ENCODE measurements at regions not wholly inside any gene's neighbourhood (a gene's known extent, or its start where the extent isn't known, plus 50 kb on each side); places are given as distances from the start of the nearest gene placed in this dataset.

- TF ChIP-seq CREM (CRISPR knock-in tag; IDR thresholded peaks at IDR 0.05) (no peak), CTCF (IDR thresholded peaks at IDR 0.05) (no peak), FOXP4 (CRISPR knock-in tag; IDR thresholded peaks at IDR 0.05) (no peak), MYBL2 (CRISPR knock-in tag; IDR thresholded peaks at IDR 0.05) (no peak), ELF4 (CRISPR knock-in tag; IDR thresholded peaks at IDR 0.05; ENCODE audit: low read depth) (no peak), TEAD1 (CRISPR knock-in tag; IDR thresholded peaks at IDR 0.05) (no peak), IRF2 (CRISPR knock-in tag; IDR thresholded peaks at IDR 0.05; ENCODE audit: borderline replicate concordance, low read depth) (no peak), ZBTB21 (CRISPR knock-in tag; IDR thresholded peaks at IDR 0.05; ENCODE audit: borderline replicate concordance) (no peak), NFYB (CRISPR knock-in tag; conservative IDR thresholded peaks at IDR 0.05; ENCODE audit: low read depth) (no peak), USF2 (CRISPR knock-in tag; IDR thresholded peaks at IDR 0.05) (no peak), USF1 (CRISPR knock-in tag; IDR thresholded peaks at IDR 0.05) (no peak), HMGXB4 (CRISPR knock-in tag; IDR thresholded peaks at IDR 0.05) (no peak), ATF2 (CRISPR knock-in tag; IDR thresholded peaks at IDR 0.05; ENCODE audit: borderline replicate concordance, low read depth) (no peak)
These were observed 655.5 kb upstream of the FLRT2 start for GRCh38 chr14:84874436-84874835.

Measured in WTC11 (cell line).